BLaER1 (cell line): ENCODE measurements at regions not wholly inside any gene's neighbourhood (a gene's known extent, or its start where the extent isn't known, plus 50 kb on each side); places are given as distances from the start of the nearest gene placed in this dataset.
A peak's percentile ranks its signal among the peaks of the same experiment; 100 is the strongest.

Source experiments
- H3K27ac ChIP-seq: shearing (Covaris generic); formaldehyde crosslinking; 2 replicates; pipeline ENCODE4 v1.8.1; 2022
- H3K27me3 ChIP-seq: shearing (Covaris generic); formaldehyde crosslinking; 2 replicates; pipeline ENCODE4 v1.8.1; 2022
- H3K36me3 ChIP-seq: shearing (Covaris generic); formaldehyde crosslinking; 2 replicates; pipeline ENCODE4 v1.8.1; 2022
- H3K4me1 ChIP-seq: shearing (Covaris generic); formaldehyde crosslinking; 2 replicates; pipeline ENCODE4 v1.8.1; 2022
- H3K4me2 ChIP-seq: shearing (Covaris generic); formaldehyde crosslinking; 2 replicates; pipeline ENCODE4 v1.8.1; 2022
- H3K4me3 ChIP-seq: shearing (Covaris generic); formaldehyde crosslinking; 2 replicates; pipeline ENCODE4 v1.8.1; 2022
- H3K9ac ChIP-seq: shearing (Covaris generic); formaldehyde crosslinking; 2 replicates; pipeline ENCODE4 v1.8.1; 2022
- H3K9me3 ChIP-seq: shearing (Covaris generic); formaldehyde crosslinking; 2 replicates; pipeline ENCODE4 v1.8.1; 2022
- H4K20me1 ChIP-seq: shearing (Covaris generic); formaldehyde crosslinking; 2 replicates; pipeline ENCODE4 v1.8.1; 2022
- Cebpa-rat ChIP-seq: shearing (Covaris generic); IDR thresholded peaks from 2 replicates; pipeline ENCODE4 v1.8.1; 2022

- Histone ChIP-seq H3K27ac (no peak overlapping the region), H3K4me2 (no peak overlapping the region), H3K27me3 (no peaks in the 10 kb centered on the region), H3K36me3 (no peaks in the 10 kb centered on the region), H3K9me3 (no peaks in the 10 kb centered on the region), H3K4me3 (no peak overlapping the region), H4K20me1 (no peaks in the 10 kb centered on the region), H3K9ac (no peak overlapping the region), H3K4me1 (no peaks in the 10 kb centered on the region)
- TF ChIP-seq Cebpa-rat = no peak
These were observed 810.7 kb downstream of the TBC1D22A start for GRCh38 chr22:47573141-47573540.

GRCh38 chr22:47572443-47572842 lies 810.0 kb downstream of the TBC1D22A start:
- H3K27me3 ChIP-seq = no peaks in the 10 kb centered on the region
- no peak overlapping the region for H3K4me3 ChIP-seq
- no peaks in the 10 kb centered on the region for H3K36me3 ChIP-seq
- no peaks in the 10 kb centered on the region for H3K4me1 ChIP-seq
- no peak overlapping the region for H3K9ac ChIP-seq
- TF ChIP-seq Cebpa-rat = no peak
- H3K27ac ChIP-seq = no peak overlapping the region
- H3K4me2 ChIP-seq = no peak overlapping the region
- no peaks in the 10 kb centered on the region for H4K20me1 ChIP-seq
- H3K9me3 ChIP-seq = no peaks in the 10 kb centered on the region

GRCh38 chr22:47571616-47572015 lies 809.2 kb downstream of the TBC1D22A start:
- TF ChIP-seq Cebpa-rat = no peak
- no peaks in the 10 kb centered on the region for H3K27me3 ChIP-seq
- no peak overlapping the region for H3K4me3 ChIP-seq

GRCh38 chr22:47570851-47571250 lies 808.4 kb downstream of the TBC1D22A start:
- H3K4me2 ChIP-seq = no peak overlapping the region
- H3K9me3 ChIP-seq = no peaks in the 10 kb centered on the region
- no peak overlapping the region for H3K9ac ChIP-seq
- H3K27ac ChIP-seq = no peak overlapping the region
- H3K4me1 ChIP-seq = 0 out of 2 replicates have a peak, but pooled peaks cover 4% of the 10 kb centered on the region
- H3K27me3 ChIP-seq = no peaks in the 10 kb centered on the region
- no peaks in the 10 kb centered on the region for H3K36me3 ChIP-seq
- no peak overlapping the region for H3K4me3 ChIP-seq
- no peaks in the 10 kb centered on the region for H4K20me1 ChIP-seq
- TF ChIP-seq Cebpa-rat = no peak

More at GRCh38 chr22:47571616-47572015, 809.2 kb downstream of the TBC1D22A start:
- H4K20me1 ChIP-seq = no peaks in the 10 kb centered on the region
- H3K9ac ChIP-seq = no peak overlapping the region
- H3K4me2 ChIP-seq = no peak overlapping the region
- no peaks in the 10 kb centered on the region for H3K4me1 ChIP-seq
- no peaks in the 10 kb centered on the region for H3K9me3 ChIP-seq
- no peak overlapping the region for H3K27ac ChIP-seq
- no peaks in the 10 kb centered on the region for H3K36me3 ChIP-seq

- Histone ChIP-seq H4K20me1 (no peaks in the 10 kb centered on the region), H3K27ac (no peak overlapping the region), H3K36me3 (no peaks in the 10 kb centered on the region), H3K4me2 (no peak overlapping the region), H3K9me3 (no peaks in the 10 kb centered on the region), H3K4me3 (no peak overlapping the region), H3K9ac (no peak overlapping the region), H3K4me1 (peaks cover 8% of the 10 kb centered on the region), H3K27me3 (no peaks in the 10 kb centered on the region)
- TF ChIP-seq Cebpa-rat = no peak
These were observed 807.8 kb downstream of the TBC1D22A start for GRCh38 chr22:47570300-47570685.

GRCh38 chr22:47569389-47570299 lies 807.2 kb downstream of the TBC1D22A start:
- Histone ChIP-seq H3K27me3 (no peaks in the 10 kb centered on the region), H4K20me1 (no peaks in the 10 kb centered on the region), H3K36me3 (no peaks in the 10 kb centered on the region), H3K4me2 (no peak overlapping the region), H3K4me1 (peaks cover 15% of the 10 kb centered on the region), H3K27ac (no peak overlapping the region), H3K4me3 (no peak overlapping the region), H3K9ac (no peak overlapping the region), H3K9me3 (no peaks in the 10 kb centered on the region)
- no peak for TF ChIP-seq Cebpa-rat

- Histone ChIP-seq H4K20me1 (no peaks in the 10 kb centered on the region), H3K36me3 (no peaks in the 10 kb centered on the region), H3K9me3 (no peaks in the 10 kb centered on the region), H3K4me2 (no peak overlapping the region), H3K4me3 (no peak overlapping the region), H3K27me3 (no peaks in the 10 kb centered on the region), H3K9ac (no peak overlapping the region), H3K4me1 (peaks cover 24% of the 10 kb centered on the region), H3K27ac (no peak overlapping the region)
- no peak for TF ChIP-seq Cebpa-rat
These were observed 806.2 kb downstream of the TBC1D22A start for GRCh38 chr22:47568700-47569099.

- Histone ChIP-seq H3K4me2 (no peak overlapping the region), H3K4me3 (no peak overlapping the region), H3K9me3 (no peaks in the 10 kb centered on the region), H3K36me3 (no peaks in the 10 kb centered on the region), H3K9ac (no peak overlapping the region), H3K4me1 (peaks cover 30% of the 10 kb centered on the region), H4K20me1 (no peaks in the 10 kb centered on the region), H3K27ac (no peak overlapping the region), H3K27me3 (no peaks in the 10 kb centered on the region)
- no peak for TF ChIP-seq Cebpa-rat
These were observed 805.0 kb downstream of the TBC1D22A start for GRCh38 chr22:47567126-47568090.

DNA sequence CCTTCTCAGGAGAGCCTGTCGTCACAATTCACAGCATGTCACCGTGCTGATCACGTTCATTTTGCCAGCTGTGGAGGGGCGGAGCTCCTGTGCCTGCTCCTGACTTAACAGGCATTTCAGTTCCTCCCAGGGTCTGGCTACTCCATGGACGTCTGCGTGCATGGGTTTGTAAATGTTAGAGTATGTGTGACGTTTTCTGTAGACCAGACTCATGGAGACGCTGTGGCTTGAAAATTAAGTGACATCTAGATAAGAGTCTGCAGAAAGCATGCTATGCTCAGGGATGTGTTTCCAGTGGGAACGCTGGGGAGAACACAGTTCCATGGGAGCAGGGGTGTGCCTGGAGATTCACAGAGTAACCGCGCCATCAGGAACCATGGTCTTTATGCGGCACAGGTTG lies 804.0 kb downstream of the TBC1D22A start:
- Histone ChIP-seq H3K4me2 (no peak overlapping the region), H3K36me3 (no peaks in the 10 kb centered on the region), H4K20me1 (no peaks in the 10 kb centered on the region), H3K9ac (no peak overlapping the region), H3K27ac (no peak overlapping the region), H3K9me3 (no peaks in the 10 kb centered on the region), H3K4me1 (peaks cover 30% of the 10 kb centered on the region), H3K27me3 (no peaks in the 10 kb centered on the region), H3K4me3 (no peak overlapping the region)
- TF ChIP-seq Cebpa-rat = no peak

DNA sequence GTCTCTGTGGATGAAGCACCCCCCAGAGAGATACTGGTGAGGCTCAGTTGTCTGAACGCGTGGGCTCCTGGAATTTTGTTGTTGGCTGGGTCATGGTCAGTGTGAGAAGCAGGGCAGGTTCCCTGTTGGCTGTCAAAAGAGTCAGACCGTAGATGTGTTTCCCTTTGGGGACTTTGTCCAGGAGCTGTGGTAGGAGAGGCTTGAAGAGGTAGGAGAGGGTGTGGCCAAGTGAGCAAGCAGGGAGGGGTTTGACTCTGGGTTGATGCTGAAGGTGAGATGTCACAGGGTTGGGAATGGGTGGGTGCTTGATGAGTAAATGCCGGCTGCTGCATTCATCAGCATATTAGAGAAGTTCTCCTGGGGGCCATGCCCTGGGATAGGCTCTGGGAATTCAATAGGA lies 803.2 kb downstream of the TBC1D22A start:
- no peak for TF ChIP-seq Cebpa-rat
- no peaks in the 10 kb centered on the region for H3K27me3 ChIP-seq
- H3K36me3 ChIP-seq = no peaks in the 10 kb centered on the region
- peak overlapping the region; percentile 60 for H3K4me2 ChIP-seq
- no peaks in the 10 kb centered on the region for H4K20me1 ChIP-seq
- no peaks in the 10 kb centered on the region for H3K9me3 ChIP-seq
- H3K4me1 ChIP-seq = peaks cover 30% of the 10 kb centered on the region
- no peak overlapping the region for H3K9ac ChIP-seq
- H3K4me3 ChIP-seq = no peak overlapping the region
- no peak overlapping the region for H3K27ac ChIP-seq
